IMR-90 (cell line): ENCODE measurements at regions not wholly inside any gene's neighbourhood (a gene's known extent, or its start where the extent isn't known, plus 50 kb on each side); places are given as distances from the start of the nearest gene placed in this dataset.

Source experiments
- ATAC-seq: fragments of 200-7000 bp; cut with Tn5 transposase; 2 replicates; pipeline ENCODE4 v1.9.1; 2020; ENCODE audit warnings: low read depth, mild to moderate bottlenecking, moderate library complexity
- BruUV-seq: library from RNA; stranded (reverse); fragments of 400-500 nt; replicated peaks from 2 replicates; lab custom pipeline; 2021; lab: Mats Ljungman, UMichigan
- CTCF ChIA-PET: fragments of 300-600 bp; formaldehyde crosslinking; extraction: SDS; loops from one replicate; lab custom pipeline; 2021; ENCODE audit warnings: antibody characterized with exemption; lab: Yijun Ruan, JAX
- POLR2A ChIA-PET: fragments of 300-600 bp; sonication (Branson Sonifier 250); formaldehyde crosslinking; loops from one replicate; lab custom pipeline; 2022; ENCODE audit warnings: antibody characterized with exemption; ENCODE audit not compliant: unreplicated experiment; lab: Charles Lee
- DNase-seq: peaks from one replicate; pipeline ENCODE4 v3.0.0; 2013
- H2AFZ ChIP-seq: replicated peaks from 2 replicates; pipeline ENCODE3; 2013; ENCODE audit warnings: low read length, mild to moderate bottlenecking; ENCODE audit not compliant: poor library complexity
- H2AK5ac ChIP-seq: 2 replicates; pipeline ENCODE4 v1.6.1; 2013; ENCODE audit warnings: low read depth, low read length, inconsistent platforms
- H2AK9ac ChIP-seq: replicated peaks from 2 replicates; pipeline ENCODE3; 2013; ENCODE audit warnings: mild to moderate bottlenecking, low read depth, low read length, moderate library complexity; ENCODE audit not compliant: poor library complexity
- H2BK120ac ChIP-seq: 2 replicates; pipeline ENCODE4 v1.6.1; 2013; ENCODE audit warnings: low read depth, low read length, inconsistent platforms
- H2BK15ac ChIP-seq: 3 replicates; pipeline ENCODE4 v1.6.1; 2013; ENCODE audit warnings: low read depth, low read length, inconsistent platforms
- H2BK20ac ChIP-seq: 2 replicates; pipeline ENCODE4 v1.6.1; 2013; ENCODE audit warnings: low read depth, mild to moderate bottlenecking, inconsistent platforms, low read length, moderate library complexity
- H2BK5ac ChIP-seq: 2 replicates; pipeline ENCODE4 v1.6.1; 2013; ENCODE audit warnings: mild to moderate bottlenecking, low read depth, low read length, inconsistent platforms; ENCODE audit not compliant: poor library complexity, severe bottlenecking
- H3K14ac ChIP-seq: replicated peaks from 2 replicates; pipeline ENCODE4 v1.6.1; 2013; ENCODE audit warnings: low read depth, low read length, inconsistent platforms
- H3K18ac ChIP-seq: 2 replicates; pipeline ENCODE4 v1.6.1; 2013; ENCODE audit warnings: low read depth, low read length, control low read depth
- H3K23ac ChIP-seq: 2 replicates; pipeline ENCODE4 v1.6.1; 2013; ENCODE audit warnings: low read depth, low read length, inconsistent platforms
- H3K27ac ChIP-seq: 2 replicates; pipeline ENCODE4 v1.5.1; 2013; ENCODE audit warnings: mild to moderate bottlenecking, control low read depth, low read length; ENCODE audit not compliant: insufficient read depth
- H3K27me3 ChIP-seq: 2 replicates; pipeline ENCODE4 v1.6.1; 2013; ENCODE audit warnings: low read length; ENCODE audit not compliant: control insufficient read depth, insufficient read depth
- H3K36me3 ChIP-seq: 2 replicates; pipeline ENCODE4 v1.6.1; 2013; ENCODE audit warnings: low read length, mixed read lengths; ENCODE audit not compliant: control insufficient read depth, insufficient read depth
- H3K4ac ChIP-seq: 2 replicates; pipeline ENCODE4 v1.6.1; 2013; ENCODE audit warnings: low read depth, low read length, inconsistent platforms
- H3K4me1 ChIP-seq: 2 replicates; pipeline ENCODE4 v1.6.1; 2013; ENCODE audit warnings: low read length, mixed read lengths; ENCODE audit not compliant: control insufficient read depth, insufficient read depth
- H3K4me2 ChIP-seq: 2 replicates; pipeline ENCODE4 v1.6.1; 2013; ENCODE audit warnings: low read depth, mild to moderate bottlenecking, control low read depth, low read length, moderate library complexity
- H3K4me3 ChIP-seq: 2 replicates; pipeline ENCODE4 v1.5.1; 2013; ENCODE audit warnings: low read depth, mild to moderate bottlenecking, control low read depth, low read length, moderate library complexity; ENCODE audit not compliant: insufficient read depth
- H3K56ac ChIP-seq: 2 replicates; pipeline ENCODE4 v1.6.1; 2013; ENCODE audit warnings: low read length, inconsistent platforms; ENCODE audit not compliant: insufficient read depth; ENCODE audit errors: extremely low read depth
- H3K79me1 ChIP-seq, 2 experiments: 2 replicates each; pipeline ENCODE4 v1.6.1; 2013; ENCODE audit warnings: low read length in 2 of 2, inconsistent platforms in 1 of 2, low read depth in 1 of 2
- H3K9ac ChIP-seq: 2 replicates; pipeline ENCODE4 v1.6.1; 2013; ENCODE audit warnings: low read depth, low read length, control low read depth
- H3K9me1 ChIP-seq: 2 replicates; pipeline ENCODE4 v1.6.1; 2013; ENCODE audit warnings: low read length, inconsistent platforms; ENCODE audit not compliant: insufficient read depth
- H3K9me3 ChIP-seq: 2 replicates; pipeline ENCODE4 v1.6.1; 2013; ENCODE audit warnings: low read length; ENCODE audit not compliant: control insufficient read depth, insufficient read depth
- H4K20me1 ChIP-seq: 2 replicates; pipeline ENCODE4 v1.6.1; 2013; ENCODE audit warnings: low read length, inconsistent platforms; ENCODE audit not compliant: insufficient read depth
- H4K5ac ChIP-seq: 2 replicates; pipeline ENCODE4 v1.6.1; 2013; ENCODE audit warnings: mild to moderate bottlenecking, low read depth, low read length, control low read depth
- H4K8ac ChIP-seq, 2 experiments: 2 replicates each; pipeline ENCODE4 v1.6.1; 2013; ENCODE audit warnings: low read depth in 2 of 2, low read length in 2 of 2, control low read depth in 1 of 2, inconsistent platforms in 1 of 2
- H4K91ac ChIP-seq: 2 replicates; pipeline ENCODE4 v1.6.1; 2013; ENCODE audit warnings: low read depth, low read length, inconsistent platforms; ENCODE audit not compliant: insufficient read depth
- ELK1 ChIP-seq: fragments of 150-350 bp; IDR thresholded peaks from 2 replicates; pipeline ENCODE4 v1.6.1; 2016; ENCODE audit warnings: low read depth, mild to moderate bottlenecking, low read length, moderate library complexity, borderline replicate concordance
- FOS ChIP-seq: fragments of 150-350 bp; IDR thresholded peaks from 2 replicates; pipeline ENCODE4 v1.6.1; 2016; ENCODE audit warnings: low read depth, low read length
- MAFK ChIP-seq: IDR thresholded peaks from 2 replicates; pipeline ENCODE4 v1.6.1; 2012; ENCODE audit warnings: low read depth, low read length, improper control_type of control experiment
- MAZ ChIP-seq: IDR thresholded peaks from 2 replicates; pipeline ENCODE4 v1.6.1; 2012; ENCODE audit warnings: low read depth, mild to moderate bottlenecking, low read length, improper control_type of control experiment, moderate library complexity, borderline replicate concordance
- MXI1 ChIP-seq: IDR thresholded peaks from 2 replicates; pipeline ENCODE4 v1.6.1; 2012; ENCODE audit warnings: low read depth, mild to moderate bottlenecking, low read length, moderate library complexity, borderline replicate concordance
- NFE2L2 ChIP-seq: fragments of 150-350 bp; IDR thresholded peaks from 2 replicates; pipeline ENCODE4 v1.6.1; 2016; ENCODE audit warnings: low read depth, mild to moderate bottlenecking, low read length
- RAD21 ChIP-seq: IDR thresholded peaks from 2 replicates; pipeline ENCODE4 v1.6.1; 2012; ENCODE audit warnings: low read length, improper control_type of control experiment
- RCOR1 ChIP-seq: IDR thresholded peaks from 2 replicates; pipeline ENCODE4 v1.6.1; 2012; ENCODE audit warnings: mild to moderate bottlenecking, low read length, improper control_type of control experiment; ENCODE audit not compliant: insufficient replicate concordance
- RFX5 ChIP-seq: IDR thresholded peaks from 2 replicates; pipeline ENCODE4 v1.8.0; 2012; ENCODE audit warnings: low read depth, mild to moderate bottlenecking, low read length, moderate library complexity
- WGBS, 2 experiments: methylation state at CpG; one replicate each; pipeline versions ENCODE4 v1.1.5 to v1.1.7; 2013; ENCODE audit warnings: missing lambda C conversion rate in 2 of 2; ENCODE audit not compliant: insufficient read length in 1 of 2; ENCODE audit errors: extremely low coverage in 2 of 2; 5-methylcytosine and 5-hydroxymethylcytosine counted together
- dilution Hi-C: fragments of 300-500 bp; cut with HindIII; formaldehyde crosslinking; loops from one replicate; pipeline ENCODE4 v1.14.3; 2018; ENCODE audit warnings: low sequenced_read_pairs; ENCODE audit not compliant: unreplicated experiment
- in situ Hi-C: fragments of 300-500 bp; cut with MboI; formaldehyde crosslinking; loops from 3 replicates; pipeline ENCODE4 v1.14.3; 2019; ENCODE audit warnings: low sequenced_read_pairs, inconsistent platforms, mixed read lengths
- intact Hi-C: fragments of 100-400 bp; cut with micrococcal nuclease; formaldehyde crosslinking; loops from 2 replicates; pipeline ENCODE4 v1.10.0; 2022
- TF ChIP-seq, protein P1 (sequence below): fragments of 150-350 bp; IDR thresholded peaks from 2 replicates; pipeline ENCODE4 v1.6.1; 2017; ENCODE audit warnings: mild to moderate bottlenecking, antibody characterized with exemption, low read length, low read depth

DNA sequence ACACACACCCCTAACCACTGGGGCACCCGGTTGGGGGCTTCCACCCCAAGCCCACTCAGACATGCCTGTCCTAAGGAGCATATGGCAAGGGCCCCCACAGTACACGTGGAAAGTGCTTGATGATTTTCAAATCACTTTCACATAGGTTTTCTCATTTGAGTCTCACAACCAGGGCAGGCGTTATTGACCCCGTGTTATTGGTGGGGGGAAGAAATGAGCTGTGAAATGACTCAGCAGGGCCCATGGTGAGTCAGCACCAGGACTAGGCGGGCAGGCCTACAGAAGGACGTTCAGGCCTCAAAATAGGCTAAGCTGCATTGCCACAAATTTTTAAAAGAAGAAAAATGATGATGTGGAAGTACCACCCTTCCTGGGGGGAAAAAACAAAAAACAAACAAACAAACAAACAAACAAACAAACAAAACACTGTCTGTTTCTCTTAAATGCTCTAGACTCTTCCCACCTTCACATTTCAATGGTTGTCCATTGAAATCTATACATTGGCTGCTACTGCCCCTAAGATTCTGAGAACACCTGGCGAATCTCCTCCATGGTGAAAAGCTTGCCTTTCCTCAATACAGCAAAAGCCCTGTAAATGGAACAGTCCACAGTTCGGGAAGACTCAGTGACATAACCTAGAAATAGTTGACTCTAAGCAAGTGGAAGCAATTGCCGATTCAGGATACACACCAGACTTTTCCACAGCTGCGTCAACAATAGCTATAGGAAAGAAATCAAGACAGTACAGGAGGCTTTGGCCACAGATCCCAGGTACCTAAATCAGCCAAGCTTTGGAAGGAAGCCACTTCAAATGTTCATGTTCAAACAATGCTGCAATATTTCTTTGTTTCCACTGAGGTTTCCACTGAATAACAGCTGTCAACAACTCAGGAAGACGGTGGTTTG lies 234.7 kb downstream of the TOMM20 start:
- ATAC-seq (peak; percentile 77), DNase-seq (peak; percentile 80)
- Histone ChIP-seq H3K36me3 (no peaks in the 10 kb centered on the region), H3K14ac (peak overlapping the region; percentile 8; the same call in 1 of the 2 replicates), H2BK20ac (peak overlapping the region; percentile 76), H2BK5ac (peak overlapping the region; percentile 29), H2BK120ac (peak overlapping the region; percentile 69), H3K23ac (no peak overlapping the region), H3K4me3 (no peak overlapping the region), H2AK9ac (peak overlapping the region; percentile 21), H3K18ac (peak overlapping the region; percentile 33; the same call in 1 of the 2 replicates), H4K5ac (no peak overlapping the region; the same call in 1 of the 2 replicates), H3K56ac (no peak overlapping the region; the same call in 1 of the 2 replicates), H3K27ac (no peak overlapping the region; the same call in 1 of the 2 replicates), H3K9me1 (peaks cover 9% of the 10 kb centered on the region), H2BK15ac (peak overlapping the region; percentile 91; the same call in 2 of the 3 replicates), H3K4me1 (peaks cover 8% of the 10 kb centered on the region), H3K9ac (no peak overlapping the region), H3K9me3 (no peaks in the 10 kb centered on the region), H4K8ac (peak overlapping the region; percentile 25 to 69; a peak in 3 of 4 replicates), H3K4me2 (no peak overlapping the region), H3K79me1 (no peaks in the 10 kb centered on the region), H3K4ac (peak overlapping the region; percentile 84), H2AFZ (peak overlapping the region; percentile 74), H3K27me3 (no peaks in the 10 kb centered on the region), H4K91ac (peak overlapping the region; percentile 63), H4K20me1 (no peaks in the 10 kb centered on the region), H2AK5ac (peak overlapping the region; percentile 88)
- 79% methylated on average over 2 of the region's 11 CpGs; no CpG with 5 or more reads in 1 of the 2 experiments for WGBS, 2 experiments
- ChIA-PET CTCF (interaction anchor here (0.7 to 0.9 kb wide), 2 partner anchors 13 to 22 kb away, joined by 3 read pairs; no protein-coding TSS in a partner anchor), POLR2A (no interaction called here)
- dilution Hi-C loops, result no loop called here
- no TSS peak for BruUV-seq
- TF ChIP-seq, protein P1, sequence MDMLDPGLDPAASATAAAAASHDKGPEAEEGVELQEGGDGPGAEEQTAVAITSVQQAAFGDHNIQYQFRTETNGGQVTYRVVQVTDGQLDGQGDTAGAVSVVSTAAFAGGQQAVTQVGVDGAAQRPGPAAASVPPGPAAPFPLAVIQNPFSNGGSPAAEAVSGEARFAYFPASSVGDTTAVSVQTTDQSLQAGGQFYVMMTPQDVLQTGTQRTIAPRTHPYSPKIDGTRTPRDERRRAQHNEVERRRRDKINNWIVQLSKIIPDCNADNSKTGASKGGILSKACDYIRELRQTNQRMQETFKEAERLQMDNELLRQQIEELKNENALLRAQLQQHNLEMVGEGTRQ, result no peak
- TF ChIP-seq FOS, result peak; percentile 73
- TF ChIP-seq RAD21, result peak; percentile 20; the same call in 1 of the 2 replicates
- TF ChIP-seq MAZ, result no peak
- no peak for TF ChIP-seq MXI1
- TF ChIP-seq NFE2L2, result peak; percentile 49; the same call in 1 of the 2 replicates
- no peak for TF ChIP-seq RFX5
- no peak for TF ChIP-seq ELK1
- TF ChIP-seq RCOR1, result no peak
- TF ChIP-seq MAFK, result 0 out of 2 replicates have a peak, but pooled peaks have one; percentile 31
- in situ Hi-C loops, result no loop called here
- intact Hi-C loops, result no loop called here
